ENCODE measurements at regions not wholly inside any gene's neighbourhood (a gene's known extent, or its start where the extent isn't known, plus 50 kb on each side); places are given as distances from the start of the nearest gene placed in this dataset.
A peak's percentile ranks its signal among the peaks of the same experiment; 100 is the strongest.

DNA sequence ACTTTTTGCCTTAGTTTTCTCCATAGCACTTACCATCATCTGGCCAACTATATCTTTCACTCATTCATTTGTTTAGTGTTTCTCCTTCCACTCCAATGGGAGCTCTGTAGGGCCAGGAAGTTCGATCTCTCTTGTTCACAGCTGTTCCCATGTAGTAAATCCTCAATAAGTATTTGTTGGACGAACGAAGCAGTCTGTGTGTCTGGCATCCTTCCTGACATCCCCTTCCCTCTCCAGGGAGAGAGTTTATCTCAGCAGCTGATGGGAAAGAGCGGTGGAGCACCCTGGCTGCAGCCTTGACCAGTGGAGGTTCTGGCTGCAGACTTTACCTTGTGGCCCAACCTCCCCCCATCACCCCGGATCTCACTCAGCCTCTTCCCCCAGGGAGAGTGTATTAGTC lies 141.7 kb downstream of the CHST1 start:
- TF ChIP-seq GABPA (IDR thresholded peaks at IDR 0.05; ENCODE audit: low read depth) (no peak), SPI1 (IDR thresholded peaks at IDR 0.05; ENCODE audit: borderline replicate concordance, low read depth) (no peak), POLR2AphosphoS5 (IDR thresholded peaks at IDR 0.05; ENCODE audit: low read depth) (no peak)
- no peaks in the 10 kb centered on the region for H3K27me3 ChIP-seq (ENCODE audit: insufficient read depth, poor library complexity, severe bottlenecking)
- no peak overlapping the region for H3K27ac ChIP-seq (replicated peaks)
- DNase-seq (ENCODE audit: low read depth in 1 of 2, low spot score in 1 of 2), result no peak
- no peak overlapping the region for H3K4me3 ChIP-seq (replicated peaks; ENCODE audit: insufficient read depth, low read length)

- no peaks in the 10 kb centered on the region for H3K27me3 ChIP-seq (ENCODE audit: insufficient read depth, poor library complexity, severe bottlenecking)
- no peak overlapping the region for H3K4me3 ChIP-seq (replicated peaks; ENCODE audit: insufficient read depth, low read length)
- H3K27ac ChIP-seq (replicated peaks), result peak overlapping the region; percentile 36
- TF ChIP-seq POLR2AphosphoS5 (IDR thresholded peaks at IDR 0.05; ENCODE audit: low read depth) (peak; percentile 64), SPI1 (IDR thresholded peaks at IDR 0.05; ENCODE audit: borderline replicate concordance, low read depth) (peak; percentile 22; the same call in 1 of the 2 replicates), GABPA (IDR thresholded peaks at IDR 0.05; ENCODE audit: low read depth) (no peak)
- TF ChIP-seq, protein P1, sequence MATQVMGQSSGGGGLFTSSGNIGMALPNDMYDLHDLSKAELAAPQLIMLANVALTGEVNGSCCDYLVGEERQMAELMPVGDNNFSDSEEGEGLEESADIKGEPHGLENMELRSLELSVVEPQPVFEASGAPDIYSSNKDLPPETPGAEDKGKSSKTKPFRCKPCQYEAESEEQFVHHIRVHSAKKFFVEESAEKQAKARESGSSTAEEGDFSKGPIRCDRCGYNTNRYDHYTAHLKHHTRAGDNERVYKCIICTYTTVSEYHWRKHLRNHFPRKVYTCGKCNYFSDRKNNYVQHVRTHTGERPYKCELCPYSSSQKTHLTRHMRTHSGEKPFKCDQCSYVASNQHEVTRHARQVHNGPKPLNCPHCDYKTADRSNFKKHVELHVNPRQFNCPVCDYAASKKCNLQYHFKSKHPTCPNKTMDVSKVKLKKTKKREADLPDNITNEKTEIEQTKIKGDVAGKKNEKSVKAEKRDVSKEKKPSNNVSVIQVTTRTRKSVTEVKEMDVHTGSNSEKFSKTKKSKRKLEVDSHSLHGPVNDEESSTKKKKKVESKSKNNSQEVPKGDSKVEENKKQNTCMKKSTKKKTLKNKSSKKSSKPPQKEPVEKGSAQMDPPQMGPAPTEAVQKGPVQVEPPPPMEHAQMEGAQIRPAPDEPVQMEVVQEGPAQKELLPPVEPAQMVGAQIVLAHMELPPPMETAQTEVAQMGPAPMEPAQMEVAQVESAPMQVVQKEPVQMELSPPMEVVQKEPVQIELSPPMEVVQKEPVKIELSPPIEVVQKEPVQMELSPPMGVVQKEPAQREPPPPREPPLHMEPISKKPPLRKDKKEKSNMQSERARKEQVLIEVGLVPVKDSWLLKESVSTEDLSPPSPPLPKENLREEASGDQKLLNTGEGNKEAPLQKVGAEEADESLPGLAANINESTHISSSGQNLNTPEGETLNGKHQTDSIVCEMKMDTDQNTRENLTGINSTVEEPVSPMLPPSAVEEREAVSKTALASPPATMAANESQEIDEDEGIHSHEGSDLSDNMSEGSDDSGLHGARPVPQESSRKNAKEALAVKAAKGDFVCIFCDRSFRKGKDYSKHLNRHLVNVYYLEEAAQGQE (IDR thresholded peaks at IDR 0.05; ENCODE audit: insufficient replicate concordance, low read depth), result no peak
- TF ChIP-seq, protein P2, sequence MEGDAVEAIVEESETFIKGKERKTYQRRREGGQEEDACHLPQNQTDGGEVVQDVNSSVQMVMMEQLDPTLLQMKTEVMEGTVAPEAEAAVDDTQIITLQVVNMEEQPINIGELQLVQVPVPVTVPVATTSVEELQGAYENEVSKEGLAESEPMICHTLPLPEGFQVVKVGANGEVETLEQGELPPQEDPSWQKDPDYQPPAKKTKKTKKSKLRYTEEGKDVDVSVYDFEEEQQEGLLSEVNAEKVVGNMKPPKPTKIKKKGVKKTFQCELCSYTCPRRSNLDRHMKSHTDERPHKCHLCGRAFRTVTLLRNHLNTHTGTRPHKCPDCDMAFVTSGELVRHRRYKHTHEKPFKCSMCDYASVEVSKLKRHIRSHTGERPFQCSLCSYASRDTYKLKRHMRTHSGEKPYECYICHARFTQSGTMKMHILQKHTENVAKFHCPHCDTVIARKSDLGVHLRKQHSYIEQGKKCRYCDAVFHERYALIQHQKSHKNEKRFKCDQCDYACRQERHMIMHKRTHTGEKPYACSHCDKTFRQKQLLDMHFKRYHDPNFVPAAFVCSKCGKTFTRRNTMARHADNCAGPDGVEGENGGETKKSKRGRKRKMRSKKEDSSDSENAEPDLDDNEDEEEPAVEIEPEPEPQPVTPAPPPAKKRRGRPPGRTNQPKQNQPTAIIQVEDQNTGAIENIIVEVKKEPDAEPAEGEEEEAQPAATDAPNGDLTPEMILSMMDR (IDR thresholded peaks at IDR 0.05; ENCODE audit: insufficient read depth, low read length), result no peak
- peak; percentile 54 to 86 for DNase-seq (ENCODE audit: low read depth in 1 of 2, low spot score in 1 of 2)
Measured at GRCh38 chr11:45518833-45519535, 146.4 kb downstream of the CHST1 start.

DNA sequence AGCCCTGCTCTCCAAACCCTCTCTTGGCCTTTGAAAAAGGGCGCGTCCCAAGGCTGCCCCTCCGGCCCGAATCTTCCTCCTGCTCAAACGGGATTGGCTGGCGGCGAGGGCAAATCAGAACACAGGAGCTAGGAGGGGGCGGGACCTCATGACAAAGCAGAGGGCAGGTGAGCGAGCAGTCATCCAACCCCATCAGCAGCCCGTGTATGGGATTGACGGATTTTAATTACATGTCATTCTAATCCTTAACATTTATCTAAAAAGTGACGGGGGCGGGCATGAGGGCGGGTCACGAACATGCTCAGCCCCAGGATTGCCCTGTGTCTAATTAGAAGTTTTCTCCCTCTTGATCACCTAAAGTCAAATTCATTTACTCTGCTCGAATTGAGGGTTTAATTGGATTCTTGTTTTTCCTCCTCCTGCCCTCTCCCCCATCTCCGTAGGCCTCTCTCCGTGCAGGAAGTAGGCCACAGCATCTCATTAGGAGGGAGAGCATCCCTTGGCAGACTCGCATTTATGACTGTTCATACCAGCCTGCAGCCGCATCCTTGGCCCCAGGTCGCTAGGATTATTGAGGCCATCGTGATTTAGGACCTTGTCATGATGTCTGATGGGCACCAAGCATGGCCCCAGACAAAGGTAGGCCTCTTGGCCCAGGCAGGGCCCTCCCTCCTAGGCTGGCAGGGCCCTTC lies 147.1 kb downstream of the CHST1 start:
- Histone ChIP-seq H3K27me3 (ENCODE audit: insufficient read depth, poor library complexity, severe bottlenecking) (no peaks in the 10 kb centered on the region), H3K4me3 (replicated peaks; ENCODE audit: insufficient read depth, low read length) (no peak overlapping the region), H3K27ac (replicated peaks) (peak overlapping the region; percentile 36; the same call in 1 of the 2 replicates)
- DNase-seq (ENCODE audit: low read depth in 1 of 2, low spot score in 1 of 2), result no peak
- TF ChIP-seq SPI1 (IDR thresholded peaks at IDR 0.05; ENCODE audit: borderline replicate concordance, low read depth) (no peak), POLR2AphosphoS5 (IDR thresholded peaks at IDR 0.05; ENCODE audit: low read depth) (no peak), GABPA (IDR thresholded peaks at IDR 0.05; ENCODE audit: low read depth) (no peak)
- TF ChIP-seq, protein P2 (IDR thresholded peaks at IDR 0.05; ENCODE audit: insufficient read depth, low read length), result no peak
- TF ChIP-seq, protein P1 (IDR thresholded peaks at IDR 0.05; ENCODE audit: insufficient replicate concordance, low read depth), result no peak

GRCh38 chr11:45517171-45517770 lies 148.2 kb downstream of the CHST1 start:
- TF ChIP-seq, protein P1 (IDR thresholded peaks at IDR 0.05; ENCODE audit: insufficient replicate concordance, low read depth), result no peak
- no peak for TF ChIP-seq SPI1 (IDR thresholded peaks at IDR 0.05; ENCODE audit: borderline replicate concordance, low read depth)
- TF ChIP-seq GABPA (IDR thresholded peaks at IDR 0.05; ENCODE audit: low read depth), result no peak
- TF ChIP-seq, protein P2 (IDR thresholded peaks at IDR 0.05; ENCODE audit: insufficient read depth, low read length), result no peak
- no peak for TF ChIP-seq POLR2AphosphoS5 (IDR thresholded peaks at IDR 0.05; ENCODE audit: low read depth)
- no peak for DNase-seq (ENCODE audit: low read depth in 1 of 2, low spot score in 1 of 2)
- no peak overlapping the region for H3K4me3 ChIP-seq (replicated peaks; ENCODE audit: insufficient read depth, low read length)
- no peaks in the 10 kb centered on the region for H3K27me3 ChIP-seq (ENCODE audit: insufficient read depth, poor library complexity, severe bottlenecking)
- no peak overlapping the region for H3K27ac ChIP-seq (replicated peaks)

All from HL-60 (cell line).